Suprapubic skin (tissue), 4 donors: ENCODE measurements at regions not wholly inside any gene's neighbourhood (a gene's known extent, or its start where the extent isn't known, plus 50 kb on each side); places are given as distances from the start of the nearest gene placed in this dataset.

Source experiments
- EP300 ChIP-seq: sonication (generic); formaldehyde crosslinking; IDR thresholded peaks from one replicate; pipeline ENCODE4 v1.6.1; 2017; ENCODE audit warnings: antibody characterized with exemption
- POLR2A ChIP-seq, 2 donors: fragments of 450-650 bp; IDR thresholded peaks; one replicate each; pipeline ENCODE4 v1.6.1; 2017; ENCODE audit warnings: antibody characterized with exemption in 2 of 2, mild to moderate bottlenecking in 2 of 2, moderate library complexity in 2 of 2
- POLR2AphosphoS5 ChIP-seq, 3 donors: sonication (generic); formaldehyde crosslinking; IDR thresholded peaks; one replicate each; pipeline ENCODE4 v1.6.1; 2017; ENCODE audit warnings: antibody characterized with exemption in 3 of 3
- TF ChIP-seq, protein P1 (sequence below), 2 donors: fragments of 200-600 bp in 1 of 2; fragments of 450-650 bp in 1 of 2; sonication (generic) in 1 of 2; IDR thresholded peaks; one replicate each; pipeline ENCODE4 v1.5.1; 2016 to 2019; ENCODE audit warnings: antibody characterized with exemption in 2 of 2, mild to moderate bottlenecking in 1 of 2, moderate library complexity in 1 of 2

DNA sequence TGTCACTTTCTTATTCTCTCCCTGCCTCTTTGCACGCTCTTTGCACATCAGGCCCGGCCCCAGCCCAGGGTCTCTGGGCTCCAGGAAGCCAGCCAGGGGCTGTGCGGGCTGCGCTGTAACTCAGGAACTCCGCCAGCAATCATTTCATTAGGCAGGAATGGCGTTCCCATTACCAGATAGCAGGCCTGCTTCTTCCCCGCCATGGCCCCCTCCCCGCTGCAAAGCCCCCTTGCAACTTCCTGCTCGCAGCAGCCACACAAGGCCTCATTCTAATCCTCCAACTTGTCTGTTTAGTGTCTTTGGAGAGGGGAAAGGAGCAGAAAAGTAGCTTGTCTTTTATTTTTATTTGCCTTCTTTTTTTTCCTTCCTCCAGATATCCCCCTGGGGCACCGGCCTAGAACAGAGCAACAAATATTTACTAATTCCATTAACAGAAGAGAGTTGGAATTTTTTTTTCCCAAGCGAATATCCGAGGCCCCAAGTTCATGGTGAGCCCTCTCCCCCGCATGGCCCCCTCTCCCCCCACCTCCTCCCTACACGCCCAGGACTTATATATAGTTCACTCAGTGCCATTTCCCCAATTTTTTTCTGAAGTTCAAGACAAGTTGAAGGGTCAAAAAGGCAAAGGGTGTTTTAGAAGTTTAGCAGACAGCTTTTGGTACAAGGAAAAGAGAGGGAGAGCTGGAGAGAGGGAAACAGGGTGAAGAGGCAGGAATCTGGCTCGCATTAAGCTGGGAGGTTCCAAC is 329.4 kb upstream of the TBX3 start:
- TF ChIP-seq, protein P1, sequence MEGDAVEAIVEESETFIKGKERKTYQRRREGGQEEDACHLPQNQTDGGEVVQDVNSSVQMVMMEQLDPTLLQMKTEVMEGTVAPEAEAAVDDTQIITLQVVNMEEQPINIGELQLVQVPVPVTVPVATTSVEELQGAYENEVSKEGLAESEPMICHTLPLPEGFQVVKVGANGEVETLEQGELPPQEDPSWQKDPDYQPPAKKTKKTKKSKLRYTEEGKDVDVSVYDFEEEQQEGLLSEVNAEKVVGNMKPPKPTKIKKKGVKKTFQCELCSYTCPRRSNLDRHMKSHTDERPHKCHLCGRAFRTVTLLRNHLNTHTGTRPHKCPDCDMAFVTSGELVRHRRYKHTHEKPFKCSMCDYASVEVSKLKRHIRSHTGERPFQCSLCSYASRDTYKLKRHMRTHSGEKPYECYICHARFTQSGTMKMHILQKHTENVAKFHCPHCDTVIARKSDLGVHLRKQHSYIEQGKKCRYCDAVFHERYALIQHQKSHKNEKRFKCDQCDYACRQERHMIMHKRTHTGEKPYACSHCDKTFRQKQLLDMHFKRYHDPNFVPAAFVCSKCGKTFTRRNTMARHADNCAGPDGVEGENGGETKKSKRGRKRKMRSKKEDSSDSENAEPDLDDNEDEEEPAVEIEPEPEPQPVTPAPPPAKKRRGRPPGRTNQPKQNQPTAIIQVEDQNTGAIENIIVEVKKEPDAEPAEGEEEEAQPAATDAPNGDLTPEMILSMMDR (IDR thresholded peaks at IDR 0.05): no peak
- TF ChIP-seq POLR2A (IDR thresholded peaks at IDR 0.05) (no peak), POLR2AphosphoS5 (IDR thresholded peaks at IDR 0.05) (no peak), EP300 (no peak)
